DND-41 (cell line): ENCODE measurements at regions not wholly inside any gene's neighbourhood (a gene's known extent, or its start where the extent isn't known, plus 50 kb on each side); places are given as distances from the start of the nearest gene placed in this dataset.

ENCODE experiments used
- ATAC-seq: fragments of 200-7000 bp; cut with Tn5 transposase; 3 replicates; pipeline ENCODE4 v1.9.1; 2021; ENCODE audit warnings: low read depth; ENCODE audit not compliant: insufficient read depth
- DNase-seq: peaks from one replicate; pipeline ENCODE4 v3.0.0-alpha.2; 2020
- H2AFZ ChIP-seq: 2 replicates; pipeline ENCODE4 v1.6.0; 2012; ENCODE audit warnings: low read depth, low read length
- H3K27ac ChIP-seq: 2 replicates; pipeline ENCODE4 v1.5.1; 2012; ENCODE audit warnings: low read length, inconsistent platforms
- H3K27me3 ChIP-seq: fragments of 200-600 bp; sonication (generic); 2 replicates; pipeline ENCODE4 v1.6.0; 2012; ENCODE audit warnings: low read length, mild to moderate bottlenecking, inconsistent platforms; ENCODE audit not compliant: insufficient read depth, poor library complexity
- H3K36me3 ChIP-seq: 2 replicates; pipeline ENCODE4 v1.5.1; 2012; ENCODE audit warnings: low read length, inconsistent platforms; ENCODE audit not compliant: insufficient read depth
- H3K4me1 ChIP-seq: 2 replicates; pipeline ENCODE4 v1.5.1; 2012; ENCODE audit warnings: mild to moderate bottlenecking, low read length; ENCODE audit not compliant: insufficient read depth
- H3K4me2 ChIP-seq: 2 replicates; pipeline ENCODE4 v1.6.0; 2012; ENCODE audit warnings: mild to moderate bottlenecking, moderate library complexity, low read length, inconsistent platforms; ENCODE audit not compliant: insufficient read depth
- H3K4me3 ChIP-seq, 2 experiments: fragments of 200-600 bp in 1 of 2; shearing (Covaris generic) in 1 of 2; 2 replicates each; pipeline ENCODE4 v1.5.1; 2012 to 2016; ENCODE audit warnings: inconsistent platforms in 2 of 2, low read length in 2 of 2, mild to moderate bottlenecking in 2 of 2, low read depth in 1 of 2, moderate library complexity in 1 of 2
- H3K79me2 ChIP-seq: 2 replicates; pipeline ENCODE4 v1.6.0; 2012; ENCODE audit warnings: low read length, inconsistent platforms; ENCODE audit not compliant: insufficient read depth
- H3K9ac ChIP-seq: 2 replicates; pipeline ENCODE4 v1.6.0; 2012; ENCODE audit warnings: low read depth, mild to moderate bottlenecking, inconsistent platforms, low read length, moderate library complexity
- H3K9me3 ChIP-seq: 2 replicates; pipeline ENCODE4 v1.5.1; 2012; ENCODE audit warnings: low read length, moderate library complexity, mild to moderate bottlenecking, inconsistent platforms; ENCODE audit not compliant: insufficient read depth, severe bottlenecking
- H4K20me1 ChIP-seq: 2 replicates; pipeline ENCODE4 v1.6.0; 2012; ENCODE audit warnings: low read length; ENCODE audit not compliant: insufficient read depth
- CTCF ChIP-seq: IDR thresholded peaks from 2 replicates; pipeline ENCODE4 v1.5.1; 2012; ENCODE audit warnings: borderline replicate concordance, low read length, moderate library complexity, mild to moderate bottlenecking; ENCODE audit not compliant: poor library complexity, severe bottlenecking; ENCODE audit errors: extremely low read depth
- EZH2 ChIP-seq: IDR thresholded peaks from 3 replicates; pipeline ENCODE4 v1.6.1; 2012; ENCODE audit warnings: borderline replicate concordance, low read depth, mild to moderate bottlenecking, moderate library complexity, low read length, inconsistent platforms; ENCODE audit not compliant: severe bottlenecking

DNA sequence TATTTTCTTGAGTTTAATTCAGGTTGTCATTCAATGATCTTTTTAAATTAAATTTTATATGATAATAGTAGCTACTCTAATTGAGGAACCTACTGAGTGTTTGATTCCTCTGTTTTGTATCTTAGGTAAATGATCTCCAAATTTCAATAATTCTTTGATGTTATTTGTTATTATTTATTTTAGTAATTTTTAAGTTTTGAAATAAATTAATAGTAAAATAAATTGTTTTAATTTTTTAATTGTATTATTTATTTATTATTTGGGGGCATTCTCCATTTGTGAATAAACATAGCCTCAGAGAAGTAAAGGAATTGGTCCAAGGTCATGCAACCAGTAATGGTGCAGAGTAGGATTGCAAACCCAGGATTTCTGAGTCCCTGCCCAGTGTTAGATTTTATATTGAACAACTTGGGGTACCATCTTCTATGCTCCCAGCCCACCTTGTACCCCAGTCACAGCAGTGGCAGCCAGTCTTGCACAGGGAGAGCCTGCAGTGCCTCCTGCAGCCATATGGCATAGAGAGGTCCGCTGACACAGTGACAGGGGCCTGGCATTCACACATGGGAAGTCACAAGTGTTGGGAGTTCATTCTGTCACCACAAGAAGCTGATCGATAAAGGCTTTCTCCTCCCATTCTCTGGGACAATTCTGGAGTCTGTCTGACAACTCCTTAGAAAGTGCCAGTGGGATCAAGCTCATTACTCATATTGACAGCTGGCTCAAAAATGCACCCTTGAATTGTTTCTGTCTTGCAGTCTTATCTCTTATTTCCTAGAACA lies 110.0 kb upstream of the ETAA1 start:
- H3K36me3 ChIP-seq, result no peaks in the 10 kb centered on the region
- H3K79me2 ChIP-seq, result no peaks in the 10 kb centered on the region
- no peaks in the 10 kb centered on the region for H4K20me1 ChIP-seq
- no peak for TF ChIP-seq CTCF
- H3K4me3 ChIP-seq, result no peak overlapping the region
- no peak for ATAC-seq
- H2AFZ ChIP-seq, result no peak overlapping the region
- no peak overlapping the region for H3K4me2 ChIP-seq
- H3K9ac ChIP-seq, result no peak overlapping the region
- no peaks in the 10 kb centered on the region for H3K9me3 ChIP-seq
- no peaks in the 10 kb centered on the region for H3K27me3 ChIP-seq
- no peaks in the 10 kb centered on the region for H3K4me1 ChIP-seq
- H3K27ac ChIP-seq, result no peak overlapping the region
- DNase-seq, result no peak

- Histone ChIP-seq H3K36me3 (no peaks in the 10 kb centered on the region), H3K79me2 (no peaks in the 10 kb centered on the region), H3K4me1 (no peaks in the 10 kb centered on the region), H3K4me3 (no peak overlapping the region), H3K9me3 (no peaks in the 10 kb centered on the region), H4K20me1 (no peaks in the 10 kb centered on the region), H2AFZ (no peak overlapping the region), H3K27ac (no peak overlapping the region), H3K27me3 (no peaks in the 10 kb centered on the region), H3K4me2 (no peak overlapping the region), H3K9ac (no peak overlapping the region)
- no peak for ATAC-seq
- DNase-seq, result no peak
- TF ChIP-seq EZH2, result no peak
- TF ChIP-seq CTCF, result no peak
Measured at GRCh38 chr2:67289271-67289670, 107.9 kb upstream of the ETAA1 start.

GRCh38 chr2:67289921-67290371 lies 107.2 kb upstream of the ETAA1 start:
- H3K27ac ChIP-seq, result no peak overlapping the region
- H4K20me1 ChIP-seq, result no peaks in the 10 kb centered on the region
- ATAC-seq (no peak), DNase-seq (no peak)
- no peaks in the 10 kb centered on the region for H3K9me3 ChIP-seq
- no peak overlapping the region for H3K9ac ChIP-seq
- no peak for TF ChIP-seq EZH2
- TF ChIP-seq CTCF, result no peak
- no peaks in the 10 kb centered on the region for H3K79me2 ChIP-seq
- no peak overlapping the region for H3K4me2 ChIP-seq
- H3K36me3 ChIP-seq, result no peaks in the 10 kb centered on the region
- H3K27me3 ChIP-seq, result no peaks in the 10 kb centered on the region
- no peaks in the 10 kb centered on the region for H3K4me1 ChIP-seq
- no peak overlapping the region for H2AFZ ChIP-seq
- no peak overlapping the region for H3K4me3 ChIP-seq
